Upper lobe of left lung (tissue), 6 donors: ENCODE measurements at regions not wholly inside any gene's neighbourhood (a gene's known extent, or its start where the extent isn't known, plus 50 kb on each side); places are given as distances from the start of the nearest gene placed in this dataset.
A peak's percentile ranks its signal among the peaks of the same experiment; 100 is the strongest.

ENCODE experiments used
- ATAC-seq, 2 donors: fragments of 200-7000 bp; cut with Tn5 transposase; one replicate each; pipeline ENCODE4 v1.9.1; 2022; ENCODE audit warnings: mild to moderate bottlenecking in 2 of 2, moderate library complexity in 2 of 2; ENCODE audit not compliant: low FRiP score in 2 of 2
- DNase-seq, 2 donors: peaks; one replicate each; pipeline ENCODE4 v3.0.0-alpha.2; 2019 to 2020
- H3K27ac ChIP-seq, 4 donors: fragments of 200-600 bp; sonication (generic); one replicate each; pipeline ENCODE4 v1.5.1; 2016 to 2019
- H3K27me3 ChIP-seq, 4 donors: fragments of 200-600 bp; sonication (generic); one replicate each; pipeline ENCODE4 v1.5.1; 2017 to 2019
- H3K36me3 ChIP-seq, 4 donors: fragments of 200-600 bp; sonication (generic); one replicate each; pipeline ENCODE4 v1.5.1; 2016 to 2019
- H3K4me1 ChIP-seq, 4 donors: fragments of 200-600 bp; sonication (generic); one replicate each; pipeline ENCODE4 v1.5.1; 2018 to 2019
- H3K4me3 ChIP-seq, 4 donors: fragments of 200-600 bp; sonication (generic); one replicate each; pipeline ENCODE4 v1.5.1; 2017 to 2019; ENCODE audit warnings: mild to moderate bottlenecking in 2 of 4, moderate library complexity in 1 of 4
- H3K9me3 ChIP-seq, 4 donors: fragments of 200-600 bp; sonication (generic); one replicate each; pipeline ENCODE4 v1.5.1; 2018 to 2019
- EP300 ChIP-seq, 4 donors: sonication (generic); formaldehyde crosslinking; IDR thresholded peaks; one replicate each; pipeline ENCODE4 v1.5.1; 2017; ENCODE audit warnings: antibody characterized with exemption in 4 of 4, control low read depth in 2 of 4
- POLR2A ChIP-seq, 4 donors: fragments of 450-650 bp; IDR thresholded peaks; one replicate each; pipeline ENCODE4 v1.5.1; 2016 to 2017; ENCODE audit warnings: antibody characterized with exemption in 4 of 4, mild to moderate bottlenecking in 2 of 4
- POLR2AphosphoS5 ChIP-seq, 2 donors: sonication (generic); formaldehyde crosslinking; IDR thresholded peaks; one replicate each; pipeline ENCODE4 v1.5.1; 2017; ENCODE audit warnings: antibody characterized with exemption in 2 of 2
- WGBS, 2 donors: methylation state at CpG; one replicate each; pipeline ENCODE4 v1.1.5; 2017 to 2018; 5-methylcytosine and 5-hydroxymethylcytosine counted together
- TF ChIP-seq, protein P1 (sequence below), 6 experiments: fragments of 450-650 bp in 4 of 6; fragments of 200-600 bp in 2 of 6; sonication (generic) in 2 of 6; IDR thresholded peaks; one replicate each; pipeline ENCODE4 v1.5.1; 2016 to 2019; ENCODE audit warnings: antibody characterized with exemption in 6 of 6
- donor health status: DM: no; HTN: no; CAD: no; lungs with moderate emphysema.
- donor health status: DM: no; HTN: yes; CAD: no; lungs with severe emphysema.

DNA sequence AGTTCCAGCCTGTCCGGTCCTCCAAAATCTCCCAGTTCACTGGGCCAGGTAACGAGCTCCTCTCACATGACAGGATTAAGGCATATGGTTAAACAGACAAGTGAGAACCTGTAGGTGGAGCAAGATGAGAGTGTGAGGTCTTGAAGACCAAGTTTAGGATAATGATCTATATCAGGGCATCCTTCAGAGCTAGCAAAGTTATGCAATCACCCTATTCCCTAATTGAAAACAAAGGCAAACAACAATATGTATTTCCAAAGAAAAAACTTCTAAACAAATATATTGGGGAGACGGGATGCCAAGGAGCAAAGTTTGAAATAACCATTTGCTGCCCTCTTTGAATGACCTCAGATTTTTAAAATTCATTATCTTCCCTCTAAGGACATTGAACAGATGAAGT lies 571.2 kb downstream of the BCL11B start:
- Histone ChIP-seq H3K4me3 (no peak overlapping the region), H3K27ac (no peak overlapping the region), H3K27me3 (no peaks in the 10 kb centered on the region), H3K36me3 (no peaks in the 10 kb centered on the region), H3K4me1 (no peaks in the 10 kb centered on the region), H3K9me3 (peaks cover 0 to 4% (median 0%) of the 10 kb centered on the region in 4 donors)
- 74 to 75% methylated on average over 3 of the region's 3 CpGs for WGBS, 2 donors
- ATAC-seq (no peak), DNase-seq (no peak)
- TF ChIP-seq, protein P1, sequence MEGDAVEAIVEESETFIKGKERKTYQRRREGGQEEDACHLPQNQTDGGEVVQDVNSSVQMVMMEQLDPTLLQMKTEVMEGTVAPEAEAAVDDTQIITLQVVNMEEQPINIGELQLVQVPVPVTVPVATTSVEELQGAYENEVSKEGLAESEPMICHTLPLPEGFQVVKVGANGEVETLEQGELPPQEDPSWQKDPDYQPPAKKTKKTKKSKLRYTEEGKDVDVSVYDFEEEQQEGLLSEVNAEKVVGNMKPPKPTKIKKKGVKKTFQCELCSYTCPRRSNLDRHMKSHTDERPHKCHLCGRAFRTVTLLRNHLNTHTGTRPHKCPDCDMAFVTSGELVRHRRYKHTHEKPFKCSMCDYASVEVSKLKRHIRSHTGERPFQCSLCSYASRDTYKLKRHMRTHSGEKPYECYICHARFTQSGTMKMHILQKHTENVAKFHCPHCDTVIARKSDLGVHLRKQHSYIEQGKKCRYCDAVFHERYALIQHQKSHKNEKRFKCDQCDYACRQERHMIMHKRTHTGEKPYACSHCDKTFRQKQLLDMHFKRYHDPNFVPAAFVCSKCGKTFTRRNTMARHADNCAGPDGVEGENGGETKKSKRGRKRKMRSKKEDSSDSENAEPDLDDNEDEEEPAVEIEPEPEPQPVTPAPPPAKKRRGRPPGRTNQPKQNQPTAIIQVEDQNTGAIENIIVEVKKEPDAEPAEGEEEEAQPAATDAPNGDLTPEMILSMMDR (IDR thresholded peaks at IDR 0.05): no peak
- TF ChIP-seq POLR2A (IDR thresholded peaks at IDR 0.05): no peak
- TF ChIP-seq POLR2AphosphoS5 (IDR thresholded peaks at IDR 0.05): no peak
- no peak for TF ChIP-seq EP300 (IDR thresholded peaks at IDR 0.05)

DNA sequence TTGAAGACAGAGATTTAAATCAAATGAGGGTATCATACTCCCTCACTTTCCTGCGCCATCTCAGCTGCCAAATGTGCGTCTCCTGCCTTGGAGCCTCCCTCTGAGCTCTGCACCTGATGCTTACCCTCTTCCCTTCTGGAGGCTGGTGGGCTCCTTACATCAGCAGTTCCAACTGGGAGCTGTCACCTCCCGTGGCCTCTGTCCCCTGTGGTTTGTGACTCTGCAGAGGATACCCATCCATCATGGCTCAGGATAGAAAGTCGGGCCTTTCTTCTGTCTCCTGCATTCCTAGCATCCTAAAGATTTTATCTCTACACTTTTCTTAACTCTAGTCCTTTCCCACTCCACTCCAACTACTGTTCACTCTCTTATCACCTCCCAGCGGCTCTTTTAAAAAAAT lies 570.6 kb downstream of the BCL11B start:
- no peak for DNase-seq
- WGBS, 2 donors: 44 to 60% methylated on average over 5 of the region's 5 CpGs
- no peak for ATAC-seq
- H3K36me3 ChIP-seq: no peaks in the 10 kb centered on the region
- H3K4me3 ChIP-seq: no peak overlapping the region
- TF ChIP-seq POLR2AphosphoS5 (IDR thresholded peaks at IDR 0.05) (no peak), POLR2A (IDR thresholded peaks at IDR 0.05) (no peak), EP300 (IDR thresholded peaks at IDR 0.05) (no peak)
- TF ChIP-seq, protein P1 (IDR thresholded peaks at IDR 0.05): no peak
- H3K27ac ChIP-seq: no peak overlapping the region
- H3K27me3 ChIP-seq: no peaks in the 10 kb centered on the region
- H3K4me1 ChIP-seq: no peaks in the 10 kb centered on the region
- peaks cover 0 to 4% (median 0%) of the 10 kb centered on the region in 4 donors for H3K9me3 ChIP-seq

DNA sequence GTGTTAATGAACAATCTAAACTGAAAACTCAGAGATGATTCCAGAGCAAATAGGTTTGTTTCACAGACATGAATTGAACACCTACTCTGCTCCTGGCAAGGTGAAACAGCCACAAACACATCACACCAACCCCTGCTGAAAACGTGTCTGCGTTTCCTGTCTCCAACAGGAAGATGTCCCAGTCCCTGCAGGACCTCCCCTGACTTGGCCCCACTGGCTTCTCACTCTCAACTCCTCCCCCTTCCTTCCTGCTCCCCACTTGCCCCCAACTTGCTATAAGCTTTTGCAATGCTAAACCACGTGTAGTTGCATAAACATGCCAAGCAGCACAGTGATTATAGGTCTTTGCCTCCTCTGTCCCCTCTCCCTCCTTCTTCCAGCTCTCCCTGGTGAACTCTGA lies 567.6 kb downstream of the BCL11B start:
- Histone ChIP-seq H3K4me1 (no peaks in the 10 kb centered on the region), H3K4me3 (no peak overlapping the region), H3K27me3 (no peaks in the 10 kb centered on the region), H3K27ac (no peak overlapping the region), H3K36me3 (no peaks in the 10 kb centered on the region), H3K9me3 (no peaks in the 10 kb centered on the region)
- WGBS, 2 donors: 12 to 16% methylated on average over 3 of the region's 3 CpGs
- DNase-seq (no peak), ATAC-seq (peak in 1 of 2 donors; percentile 12)
- TF ChIP-seq POLR2AphosphoS5 (IDR thresholded peaks at IDR 0.05) (no peak), POLR2A (IDR thresholded peaks at IDR 0.05) (no peak), EP300 (IDR thresholded peaks at IDR 0.05) (no peak)
- TF ChIP-seq, protein P1 (IDR thresholded peaks at IDR 0.05): no peak

DNA sequence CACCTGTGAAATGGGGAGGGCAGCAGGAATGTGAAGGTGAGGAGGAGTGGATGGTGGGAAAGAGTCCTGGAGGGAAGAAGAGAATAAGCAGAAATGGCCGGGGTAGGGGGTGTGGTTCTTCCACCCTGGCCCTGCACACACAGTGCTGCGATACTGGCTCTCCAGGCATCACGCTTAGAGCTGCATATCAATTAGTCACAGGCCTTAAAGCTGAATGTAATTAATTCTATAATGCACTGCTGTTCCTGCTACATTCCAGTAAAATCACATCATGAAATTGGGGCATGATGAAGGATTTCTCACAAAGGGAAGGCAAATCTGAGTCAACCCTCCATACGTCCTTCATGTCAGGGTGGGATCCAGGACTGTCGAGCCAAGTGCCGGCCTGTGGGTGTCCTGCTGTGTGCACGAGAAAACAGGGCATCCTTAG lies 566.1 kb downstream of the BCL11B start:
- no peaks in the 10 kb centered on the region for H3K9me3 ChIP-seq
- TF ChIP-seq POLR2AphosphoS5 (IDR thresholded peaks at IDR 0.05): no peak
- H3K36me3 ChIP-seq: no peaks in the 10 kb centered on the region
- no peaks in the 10 kb centered on the region for H3K4me1 ChIP-seq
- ATAC-seq (no peak), DNase-seq (no peak)
- H3K27ac ChIP-seq: no peak overlapping the region
- 55 to 59% methylated on average over 7 of the region's 7 CpGs for WGBS, 2 donors
- no peak overlapping the region for H3K4me3 ChIP-seq
- no peaks in the 10 kb centered on the region for H3K27me3 ChIP-seq

DNA sequence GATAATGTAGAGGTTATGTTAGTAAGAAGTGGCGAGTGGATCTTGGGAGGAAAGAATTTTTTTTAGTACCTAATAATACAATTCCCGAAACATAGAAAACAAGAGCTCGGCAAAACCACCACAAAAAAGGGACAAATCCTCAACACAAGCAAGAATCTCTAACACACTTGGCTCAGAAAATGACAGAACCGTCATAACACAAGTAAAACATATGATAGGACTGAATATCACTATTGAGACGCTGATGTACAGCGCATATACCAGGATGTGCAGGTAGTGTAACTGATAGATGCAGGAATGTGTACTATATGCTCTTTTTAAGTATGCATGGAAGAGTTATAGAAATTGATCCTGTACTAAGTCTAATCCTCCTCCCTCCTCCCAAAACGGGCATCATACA lies 564.5 kb downstream of the BCL11B start:
- no peak overlapping the region for H3K27ac ChIP-seq
- no peaks in the 10 kb centered on the region for H3K4me1 ChIP-seq
- no peaks in the 10 kb centered on the region for H3K36me3 ChIP-seq
- ATAC-seq: no peak
- no peaks in the 10 kb centered on the region for H3K9me3 ChIP-seq
- no peak for DNase-seq
- TF ChIP-seq EP300 (IDR thresholded peaks at IDR 0.05): no peak
- no peak for TF ChIP-seq POLR2AphosphoS5 (IDR thresholded peaks at IDR 0.05)
- TF ChIP-seq POLR2A (IDR thresholded peaks at IDR 0.05): no peak
- TF ChIP-seq, protein P1 (IDR thresholded peaks at IDR 0.05): no peak
- H3K27me3 ChIP-seq: no peaks in the 10 kb centered on the region
- no peak overlapping the region for H3K4me3 ChIP-seq
- WGBS, 2 donors: 85 to 95% methylated on average over 7 of the region's 7 CpGs
